ENCODE measurements at regions not wholly inside any gene's neighbourhood (a gene's known extent, or its start where the extent isn't known, plus 50 kb on each side); places are given as distances from the start of the nearest gene placed in this dataset.

DNA sequence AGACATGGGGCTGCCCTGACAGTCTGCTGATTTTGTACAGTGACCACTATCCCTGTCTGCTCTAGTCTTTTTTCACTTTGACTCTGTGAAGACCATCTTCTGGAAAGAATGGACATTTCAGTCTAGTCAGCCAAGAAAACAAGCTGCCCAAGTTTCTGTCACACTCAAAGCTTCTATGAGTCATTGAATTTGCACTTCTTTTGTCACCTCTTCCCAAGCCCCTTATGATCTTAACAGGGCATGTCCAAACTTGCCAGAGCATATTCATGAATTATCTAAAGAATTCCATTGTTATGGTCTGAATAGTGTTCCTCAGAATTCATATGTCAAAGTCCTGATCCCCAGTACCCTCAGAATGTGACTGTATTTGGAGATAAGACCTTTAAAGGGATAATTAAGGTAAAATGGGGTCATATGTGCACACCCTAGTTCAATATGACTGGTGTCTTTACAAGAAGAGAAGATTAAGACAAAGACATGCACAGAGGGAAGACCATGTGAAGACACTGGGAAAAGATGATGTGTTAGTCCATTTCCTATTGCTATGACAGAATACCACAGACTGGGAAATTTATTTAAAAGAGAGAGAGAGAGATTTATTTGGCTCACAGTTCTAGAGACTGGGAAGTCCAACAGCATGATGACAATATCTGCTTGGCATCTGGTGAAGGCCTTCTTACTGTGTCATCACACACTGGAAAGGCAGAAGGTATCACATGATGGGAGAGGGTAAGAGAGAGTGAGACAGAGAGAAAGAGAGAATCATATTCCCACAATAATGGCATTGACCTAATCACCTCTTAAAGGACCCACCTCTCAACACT, 242.6 kb downstream of the BTG1 start:
- H3K27me3 ChIP-seq: no peaks in the 10 kb centered on the region
- intact Hi-C loops (cut with DNase I): no loop called here

DNA sequence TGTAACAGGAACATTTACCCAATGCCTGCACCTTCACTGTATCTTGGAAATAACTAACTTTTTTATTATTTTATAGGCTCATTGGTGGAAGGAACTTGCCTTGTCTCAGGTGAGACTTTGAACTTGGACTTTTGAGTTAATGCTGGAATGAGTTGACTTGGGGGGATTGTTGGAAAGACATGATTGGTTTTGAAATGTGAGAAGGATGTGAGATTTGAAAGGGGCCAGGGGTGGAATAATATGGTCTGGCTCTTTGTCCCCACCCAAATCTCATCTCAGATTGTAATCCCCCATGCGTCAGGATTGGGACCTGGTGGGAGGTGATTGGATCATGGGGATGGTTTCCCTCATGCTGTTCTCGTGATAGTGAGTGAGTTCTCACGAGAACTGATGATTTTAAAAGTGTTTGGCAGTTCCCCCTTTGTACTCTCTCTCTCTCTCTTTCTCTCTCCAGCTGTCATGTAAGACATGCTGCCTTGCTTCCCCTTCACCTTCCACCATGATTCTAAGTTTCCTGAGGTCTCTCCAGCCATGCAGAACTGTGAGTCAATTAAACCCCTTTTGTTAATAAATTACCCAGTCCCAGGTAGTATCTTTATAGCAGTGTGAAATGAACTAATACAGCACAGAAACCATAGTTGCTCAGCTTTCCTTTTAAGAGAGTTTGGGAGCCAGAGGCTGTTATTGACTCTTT, 244.1 kb downstream of the BTG1 start:
- 94% methylated on average over 2 of the region's 3 CpGs for WGBS (ENCODE audit: insufficient coverage, low coverage, low lambda C conversion rate, missing lambda C conversion rate)
- H3K9me3 ChIP-seq: no peaks in the 10 kb centered on the region
- no peak for DNase-seq
- intact Hi-C loops (cut with DNase I): no loop called here
- peaks cover 0 to 10% (median 0%) of the 10 kb centered on the region in 4 donors for H3K4me1 ChIP-seq
- H3K27ac ChIP-seq: no peak overlapping the region
- H3K4me3 ChIP-seq: no peak overlapping the region
- TF ChIP-seq, protein P1, sequence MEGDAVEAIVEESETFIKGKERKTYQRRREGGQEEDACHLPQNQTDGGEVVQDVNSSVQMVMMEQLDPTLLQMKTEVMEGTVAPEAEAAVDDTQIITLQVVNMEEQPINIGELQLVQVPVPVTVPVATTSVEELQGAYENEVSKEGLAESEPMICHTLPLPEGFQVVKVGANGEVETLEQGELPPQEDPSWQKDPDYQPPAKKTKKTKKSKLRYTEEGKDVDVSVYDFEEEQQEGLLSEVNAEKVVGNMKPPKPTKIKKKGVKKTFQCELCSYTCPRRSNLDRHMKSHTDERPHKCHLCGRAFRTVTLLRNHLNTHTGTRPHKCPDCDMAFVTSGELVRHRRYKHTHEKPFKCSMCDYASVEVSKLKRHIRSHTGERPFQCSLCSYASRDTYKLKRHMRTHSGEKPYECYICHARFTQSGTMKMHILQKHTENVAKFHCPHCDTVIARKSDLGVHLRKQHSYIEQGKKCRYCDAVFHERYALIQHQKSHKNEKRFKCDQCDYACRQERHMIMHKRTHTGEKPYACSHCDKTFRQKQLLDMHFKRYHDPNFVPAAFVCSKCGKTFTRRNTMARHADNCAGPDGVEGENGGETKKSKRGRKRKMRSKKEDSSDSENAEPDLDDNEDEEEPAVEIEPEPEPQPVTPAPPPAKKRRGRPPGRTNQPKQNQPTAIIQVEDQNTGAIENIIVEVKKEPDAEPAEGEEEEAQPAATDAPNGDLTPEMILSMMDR (IDR thresholded peaks at IDR 0.05): no peak
- TF ChIP-seq POLR2A (IDR thresholded peaks at IDR 0.05): no peak
- ATAC-seq: no peak
- no peaks in the 10 kb centered on the region for H3K36me3 ChIP-seq
- H3K27me3 ChIP-seq: no peaks in the 10 kb centered on the region

More for the DNA sequence above, 242.6 kb downstream of the BTG1 start:
- DNase-seq: no peak
- H3K9me3 ChIP-seq: no peaks in the 10 kb centered on the region
- peaks cover 0 to 10% (median 0%) of the 10 kb centered on the region in 4 donors for H3K4me1 ChIP-seq
- H3K4me3 ChIP-seq: no peak overlapping the region
- no peak for TF ChIP-seq POLR2A (IDR thresholded peaks at IDR 0.05)
- TF ChIP-seq, protein P1 (IDR thresholded peaks at IDR 0.05): no peak
- no peak for ATAC-seq
- no peak overlapping the region for H3K27ac ChIP-seq
- H3K36me3 ChIP-seq: no peaks in the 10 kb centered on the region

DNA sequence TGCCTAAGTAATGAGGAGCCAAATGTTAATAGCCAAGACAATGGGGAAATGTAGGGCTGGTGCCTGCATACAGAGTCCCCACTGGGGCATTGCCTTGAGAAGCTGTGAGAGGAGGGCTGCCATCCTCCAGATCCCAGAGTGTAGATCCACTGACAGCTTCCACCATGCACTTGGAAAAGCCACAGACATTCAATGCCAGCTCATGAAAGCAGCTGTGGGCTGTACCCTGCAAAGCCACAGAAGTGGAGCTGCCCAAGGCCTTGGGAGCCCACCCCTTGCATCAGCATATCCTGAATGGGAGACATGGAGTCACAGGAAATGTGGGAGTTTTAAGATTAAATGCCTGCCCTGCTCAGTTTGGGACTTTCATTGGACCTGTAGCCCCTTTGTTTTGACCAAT, 244.7 kb downstream of the BTG1 start:
- Histone ChIP-seq H3K36me3 (no peaks in the 10 kb centered on the region), H3K4me1 (peaks cover 0 to 10% (median 0%) of the 10 kb centered on the region in 4 donors), H3K27me3 (no peaks in the 10 kb centered on the region), H3K27ac (no peak overlapping the region), H3K4me3 (no peak overlapping the region), H3K9me3 (no peaks in the 10 kb centered on the region)
- no peak for ATAC-seq
- TF ChIP-seq POLR2A (IDR thresholded peaks at IDR 0.05): no peak
- intact Hi-C loops (cut with DNase I): no loop called here
- no peak for DNase-seq

DNA sequence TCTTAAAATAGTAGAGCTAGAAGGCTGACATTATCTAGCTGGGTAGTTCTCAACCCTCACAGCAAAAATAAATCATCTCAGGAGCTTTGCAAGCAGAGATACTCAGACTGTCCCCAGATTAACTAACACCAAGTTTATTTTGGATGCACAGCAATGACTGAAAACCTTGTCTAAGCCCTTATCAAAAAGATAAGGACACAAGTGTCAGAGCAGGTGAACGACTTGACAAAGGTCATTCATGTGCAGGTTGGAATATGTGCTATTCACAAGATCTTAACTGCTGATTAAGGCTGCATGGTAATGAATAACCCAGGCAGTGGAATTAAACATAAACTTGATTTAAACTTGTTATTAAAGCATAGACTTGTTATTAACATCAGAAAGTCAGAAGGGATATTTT, 246.6 kb downstream of the BTG1 start:
- peak; percentile 47 to 65 (median 56) for ATAC-seq
- Histone ChIP-seq H3K4me3 (no peak overlapping the region), H3K4me1 (peaks cover 0 to 10% (median 0%) of the 10 kb centered on the region in 4 donors), H3K27me3 (no peaks in the 10 kb centered on the region), H3K9me3 (no peaks in the 10 kb centered on the region), H3K36me3 (no peaks in the 10 kb centered on the region), H3K27ac (no peak overlapping the region)
- 13% methylated on average over 1 of the region's 1 CpG for whole genome bisulfite sequencing (ENCODE audit: insufficient coverage, low coverage, low lambda C conversion rate, missing lambda C conversion rate)
- DNase-seq: no peak
- no peak for TF ChIP-seq POLR2A (IDR thresholded peaks at IDR 0.05)
- TF ChIP-seq, protein P1 (IDR thresholded peaks at IDR 0.05): no peak
- intact Hi-C loops (cut with DNase I): no loop called here

DNA sequence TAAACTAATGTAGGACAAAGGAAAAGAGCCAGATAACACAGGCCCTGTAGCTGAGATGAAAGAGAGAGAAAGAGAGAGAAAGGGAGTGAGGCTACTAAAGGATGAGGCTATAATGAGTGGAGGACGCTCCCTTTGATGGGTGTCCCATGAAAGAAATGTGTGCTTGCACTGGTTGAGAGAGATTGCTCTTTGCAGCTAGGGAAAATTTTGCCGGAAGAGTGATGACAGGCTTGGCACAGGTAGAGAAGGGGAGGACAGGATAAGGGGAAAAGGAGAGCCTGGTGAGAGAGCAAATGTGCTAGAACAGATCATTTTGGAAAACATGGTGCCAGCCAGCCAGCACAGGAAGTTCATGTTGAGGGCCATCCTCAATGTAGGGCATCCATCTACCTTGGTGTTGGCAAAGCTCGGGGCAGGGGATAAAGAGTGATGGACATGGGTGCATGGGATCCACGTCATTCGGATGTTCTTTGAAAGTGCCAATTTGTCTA, 248.6 kb downstream of the BTG1 start:
- H3K27me3 ChIP-seq: no peaks in the 10 kb centered on the region
- no peak overlapping the region for H3K4me3 ChIP-seq
- no peak for DNase-seq
- no peaks in the 10 kb centered on the region for H3K9me3 ChIP-seq
- no peaks in the 10 kb centered on the region for H3K36me3 ChIP-seq
- 94% methylated on average over 5 of the region's 5 CpGs for WGBS (ENCODE audit: insufficient coverage, low coverage, low lambda C conversion rate, missing lambda C conversion rate)
- H3K27ac ChIP-seq: no peak overlapping the region
- TF ChIP-seq, protein P1 (IDR thresholded peaks at IDR 0.05): no peak
- no peak for TF ChIP-seq POLR2A (IDR thresholded peaks at IDR 0.05)
- intact Hi-C loops (cut with DNase I): no loop called here
- no peak for ATAC-seq
- peaks cover 0 to 10% (median 0%) of the 10 kb centered on the region in 4 donors for H3K4me1 ChIP-seq

All from right lobe of liver (tissue), 6 donors.